ENCODE measurements at regions not wholly inside any gene's neighbourhood (a gene's known extent, or its start where the extent isn't known, plus 50 kb on each side); places are given as distances from the start of the nearest gene placed in this dataset.

- TF ChIP-seq, protein P1, sequence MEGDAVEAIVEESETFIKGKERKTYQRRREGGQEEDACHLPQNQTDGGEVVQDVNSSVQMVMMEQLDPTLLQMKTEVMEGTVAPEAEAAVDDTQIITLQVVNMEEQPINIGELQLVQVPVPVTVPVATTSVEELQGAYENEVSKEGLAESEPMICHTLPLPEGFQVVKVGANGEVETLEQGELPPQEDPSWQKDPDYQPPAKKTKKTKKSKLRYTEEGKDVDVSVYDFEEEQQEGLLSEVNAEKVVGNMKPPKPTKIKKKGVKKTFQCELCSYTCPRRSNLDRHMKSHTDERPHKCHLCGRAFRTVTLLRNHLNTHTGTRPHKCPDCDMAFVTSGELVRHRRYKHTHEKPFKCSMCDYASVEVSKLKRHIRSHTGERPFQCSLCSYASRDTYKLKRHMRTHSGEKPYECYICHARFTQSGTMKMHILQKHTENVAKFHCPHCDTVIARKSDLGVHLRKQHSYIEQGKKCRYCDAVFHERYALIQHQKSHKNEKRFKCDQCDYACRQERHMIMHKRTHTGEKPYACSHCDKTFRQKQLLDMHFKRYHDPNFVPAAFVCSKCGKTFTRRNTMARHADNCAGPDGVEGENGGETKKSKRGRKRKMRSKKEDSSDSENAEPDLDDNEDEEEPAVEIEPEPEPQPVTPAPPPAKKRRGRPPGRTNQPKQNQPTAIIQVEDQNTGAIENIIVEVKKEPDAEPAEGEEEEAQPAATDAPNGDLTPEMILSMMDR (IDR thresholded peaks at IDR 0.05): no peak
- no peak for TF ChIP-seq POLR2A (IDR thresholded peaks at IDR 0.05)
Observed at GRCh38 chr13:79988573-79988972, 352.4 kb downstream of the SPRY2 start.
